Chondrocyte (in vitro differentiated cells): ENCODE measurements at regions not wholly inside any gene's neighbourhood (a gene's known extent, or its start where the extent isn't known, plus 50 kb on each side); places are given as distances from the start of the nearest gene placed in this dataset.

ENCODE experiments used
- DNase-seq: peaks from one replicate; pipeline ENCODE4 v3.0.0; 2021; ENCODE audit warnings: mixed read lengths, low spot score
- H3K27ac Mint-ChIP-seq: one replicate; pipeline ENCODE4 v1.8.0; 2021; ENCODE audit warnings: mild to moderate bottlenecking, moderate library complexity, mixed read lengths; ENCODE audit not compliant: unreplicated experiment
- H3K27me3 Mint-ChIP-seq: 2 replicates; pipeline ENCODE4 v1.8.0; 2021; ENCODE audit warnings: low read depth, mixed read lengths
- H3K36me3 Mint-ChIP-seq: 2 replicates; pipeline ENCODE4 v1.8.0; 2021; ENCODE audit warnings: low read depth, mixed read lengths
- H3K4me1 Mint-ChIP-seq: 2 replicates; pipeline ENCODE4 v1.8.0; 2021; ENCODE audit warnings: low read depth, mild to moderate bottlenecking, mixed read lengths
- H3K4me3 Mint-ChIP-seq: one replicate; pipeline ENCODE4 v1.8.0; 2021; ENCODE audit warnings: mild to moderate bottlenecking, moderate library complexity, mixed read lengths; ENCODE audit not compliant: unreplicated experiment
- H3K9me3 Mint-ChIP-seq: 2 replicates; pipeline ENCODE4 v1.8.0; 2021; ENCODE audit warnings: low read depth, mixed read lengths
- TF ChIP-seq, protein P1 (sequence below): fragments of 200-600 bp; sonication (generic); IDR thresholded peaks from 2 replicates; pipeline ENCODE4 v1.5.0; 2021; ENCODE audit warnings: antibody characterized with exemption, mild to moderate bottlenecking, moderate library complexity

DNA sequence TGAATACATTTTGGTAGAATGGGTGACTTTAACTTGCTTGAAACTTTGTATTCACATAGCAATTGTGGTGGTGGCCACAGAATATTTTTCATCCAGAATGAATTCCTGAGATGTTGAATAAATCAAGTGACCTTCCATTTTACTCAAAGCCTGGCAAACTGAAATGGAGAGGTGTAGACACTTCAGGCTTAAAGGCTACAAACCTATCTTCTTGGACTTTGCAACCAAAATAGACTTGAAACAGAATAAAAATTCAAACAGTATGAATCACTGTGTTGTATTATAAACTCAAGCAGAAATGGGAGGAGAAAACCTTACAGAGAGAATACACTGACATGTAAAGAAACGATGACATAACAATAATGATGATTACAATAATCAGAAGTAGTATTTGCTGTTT lies 371.6 kb downstream of the BCKDHB start:
- DNase-seq, result no peak
- Mint-ChIP-seq H3K27me3 (no peaks in the 10 kb centered on the region), H3K27ac (no peak overlapping the region), H3K4me3 (no peak overlapping the region), H3K36me3 (no peaks in the 10 kb centered on the region), H3K4me1 (peaks cover 37% of the 10 kb centered on the region), H3K9me3 (no peaks in the 10 kb centered on the region)
- TF ChIP-seq, protein P1, sequence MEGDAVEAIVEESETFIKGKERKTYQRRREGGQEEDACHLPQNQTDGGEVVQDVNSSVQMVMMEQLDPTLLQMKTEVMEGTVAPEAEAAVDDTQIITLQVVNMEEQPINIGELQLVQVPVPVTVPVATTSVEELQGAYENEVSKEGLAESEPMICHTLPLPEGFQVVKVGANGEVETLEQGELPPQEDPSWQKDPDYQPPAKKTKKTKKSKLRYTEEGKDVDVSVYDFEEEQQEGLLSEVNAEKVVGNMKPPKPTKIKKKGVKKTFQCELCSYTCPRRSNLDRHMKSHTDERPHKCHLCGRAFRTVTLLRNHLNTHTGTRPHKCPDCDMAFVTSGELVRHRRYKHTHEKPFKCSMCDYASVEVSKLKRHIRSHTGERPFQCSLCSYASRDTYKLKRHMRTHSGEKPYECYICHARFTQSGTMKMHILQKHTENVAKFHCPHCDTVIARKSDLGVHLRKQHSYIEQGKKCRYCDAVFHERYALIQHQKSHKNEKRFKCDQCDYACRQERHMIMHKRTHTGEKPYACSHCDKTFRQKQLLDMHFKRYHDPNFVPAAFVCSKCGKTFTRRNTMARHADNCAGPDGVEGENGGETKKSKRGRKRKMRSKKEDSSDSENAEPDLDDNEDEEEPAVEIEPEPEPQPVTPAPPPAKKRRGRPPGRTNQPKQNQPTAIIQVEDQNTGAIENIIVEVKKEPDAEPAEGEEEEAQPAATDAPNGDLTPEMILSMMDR, result no peak

DNA sequence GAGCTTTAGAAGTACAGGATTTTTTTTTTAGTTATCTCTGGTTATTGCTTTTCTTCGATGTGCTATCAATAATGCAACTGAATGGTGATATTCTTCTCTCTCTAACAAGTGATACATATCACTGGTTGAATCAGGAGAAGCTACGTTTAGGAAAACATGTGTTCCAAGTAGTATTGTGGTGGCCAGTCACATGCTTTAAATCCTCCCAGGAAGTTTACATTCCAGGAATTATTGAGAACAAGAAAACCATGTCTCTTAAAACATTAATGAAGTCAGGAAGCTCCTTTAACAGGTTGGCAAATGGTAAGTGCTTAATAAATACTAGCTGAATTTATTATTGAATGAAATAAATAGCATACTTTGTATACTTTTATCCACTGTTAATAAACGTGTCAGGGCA lies 371.1 kb downstream of the BCKDHB start:
- TF ChIP-seq, protein P1, result no peak
- no peaks in the 10 kb centered on the region for H3K36me3 Mint-ChIP-seq
- H3K27me3 Mint-ChIP-seq, result no peaks in the 10 kb centered on the region
- peaks cover 37% of the 10 kb centered on the region for H3K4me1 Mint-ChIP-seq
- H3K9me3 Mint-ChIP-seq, result no peaks in the 10 kb centered on the region
- DNase-seq, result no peak
- H3K27ac Mint-ChIP-seq, result no peak overlapping the region
- H3K4me3 Mint-ChIP-seq, result no peak overlapping the region

DNA sequence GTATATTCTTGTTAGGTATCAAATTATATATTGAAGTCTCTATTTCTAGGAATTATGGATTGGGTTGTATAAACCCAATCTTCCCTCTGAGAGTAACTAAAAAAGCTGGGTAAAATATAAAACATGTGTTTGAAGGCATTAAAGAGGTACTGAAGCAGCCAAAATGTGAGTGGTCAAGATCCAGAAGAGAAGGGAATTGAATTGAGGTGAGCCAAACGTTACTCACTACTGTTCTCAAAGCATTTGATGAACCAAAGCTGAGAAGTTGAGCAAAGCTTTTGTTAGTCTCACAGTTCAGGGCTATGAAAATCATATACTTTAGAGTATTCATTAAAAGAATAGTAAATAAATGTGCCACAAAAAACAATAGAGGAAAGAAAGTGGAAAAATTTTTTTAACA lies 365.8 kb downstream of the BCKDHB start:
- no peaks in the 10 kb centered on the region for H3K9me3 Mint-ChIP-seq
- H3K4me1 Mint-ChIP-seq, result peaks cover 26% of the 10 kb centered on the region
- no peak for DNase-seq
- H3K4me3 Mint-ChIP-seq, result no peak overlapping the region
- no peaks in the 10 kb centered on the region for H3K36me3 Mint-ChIP-seq
- TF ChIP-seq, protein P1, result no peak
- H3K27me3 Mint-ChIP-seq, result no peaks in the 10 kb centered on the region
- H3K27ac Mint-ChIP-seq, result no peak overlapping the region

DNA sequence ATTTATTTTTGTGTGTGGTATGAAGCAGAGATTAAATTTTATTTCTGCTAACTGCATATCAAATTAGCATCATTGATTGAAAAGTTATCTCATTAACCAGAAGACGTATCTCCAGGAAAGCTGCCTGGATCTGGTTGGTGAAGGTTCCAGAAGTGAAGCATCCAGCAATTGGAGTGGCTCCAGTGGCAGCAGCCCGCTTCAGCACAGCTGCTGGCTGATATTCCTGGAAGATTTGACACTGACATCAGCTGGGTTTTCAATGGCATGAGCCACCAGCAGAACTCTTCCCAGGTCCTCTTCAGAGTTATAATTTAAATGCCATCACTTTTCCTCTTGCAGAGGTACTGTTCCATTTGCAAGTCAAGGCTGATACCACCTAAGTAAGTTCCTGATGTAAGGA lies 363.5 kb downstream of the BCKDHB start:
- H3K9me3 Mint-ChIP-seq, result no peaks in the 10 kb centered on the region
- H3K4me3 Mint-ChIP-seq, result no peak overlapping the region
- H3K27me3 Mint-ChIP-seq, result no peaks in the 10 kb centered on the region
- peaks cover 16% of the 10 kb centered on the region for H3K4me1 Mint-ChIP-seq
- TF ChIP-seq, protein P1, result no peak
- H3K36me3 Mint-ChIP-seq, result no peaks in the 10 kb centered on the region
- no peak for DNase-seq
- no peak overlapping the region for H3K27ac Mint-ChIP-seq

DNA sequence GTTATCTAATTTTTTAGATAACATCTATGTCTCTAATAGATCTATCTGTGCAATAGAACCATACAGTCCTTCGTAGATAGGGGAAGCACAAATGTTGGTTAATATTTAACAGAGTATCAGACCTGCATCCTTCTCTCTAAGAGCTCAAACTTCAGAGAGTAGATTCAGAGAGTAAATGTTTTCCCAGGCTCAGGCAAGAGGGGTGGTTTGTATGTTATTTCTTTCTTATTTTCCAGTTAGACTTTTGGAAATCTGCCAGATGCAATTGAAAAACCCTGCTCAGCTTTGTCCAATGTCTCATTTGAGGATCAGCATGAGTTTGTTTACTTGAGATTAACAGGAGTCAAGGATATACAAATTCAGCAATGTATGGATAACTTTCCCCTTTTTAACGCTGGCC lies 361.9 kb downstream of the BCKDHB start:
- H3K4me3 Mint-ChIP-seq, result no peak overlapping the region
- H3K27me3 Mint-ChIP-seq, result no peaks in the 10 kb centered on the region

More for the DNA sequence above, 361.9 kb downstream of the BCKDHB start:
- TF ChIP-seq, protein P1, result no peak
- DNase-seq, result no peak
- Mint-ChIP-seq H3K9me3 (no peaks in the 10 kb centered on the region), H3K36me3 (no peaks in the 10 kb centered on the region), H3K27ac (no peak overlapping the region), H3K4me1 (peaks cover 16% of the 10 kb centered on the region)
